T-helper 1 cell treated with Interleukin-12 subunit alpha and Interleukin-12 subunit beta and Interleukin-4 antibody, amounts not matched to agents 30 ng/mL and 1 ng/mL, for 36 hours (primary cell): ENCODE measurements at regions not wholly inside any gene's neighbourhood (a gene's known extent, or its start where the extent isn't known, plus 50 kb on each side); places are given as distances from the start of the nearest gene placed in this dataset.
"Not testable (repeated sequence)": the region's sequence is repeated elsewhere in the genome, so short reads cannot be mapped to it uniquely, and the experiment has no call there.

Source experiments
- intact Hi-C: fragments of 100-400 bp; cut with micrococcal nuclease; formaldehyde crosslinking; loops from one replicate; pipeline ENCODE4 v1.15.1; 2024

GRCh38 chr2:100703213-100703612 lies 116.7 kb upstream of the NPAS2 start:
- intact Hi-C loops = no loop called here

DNA sequence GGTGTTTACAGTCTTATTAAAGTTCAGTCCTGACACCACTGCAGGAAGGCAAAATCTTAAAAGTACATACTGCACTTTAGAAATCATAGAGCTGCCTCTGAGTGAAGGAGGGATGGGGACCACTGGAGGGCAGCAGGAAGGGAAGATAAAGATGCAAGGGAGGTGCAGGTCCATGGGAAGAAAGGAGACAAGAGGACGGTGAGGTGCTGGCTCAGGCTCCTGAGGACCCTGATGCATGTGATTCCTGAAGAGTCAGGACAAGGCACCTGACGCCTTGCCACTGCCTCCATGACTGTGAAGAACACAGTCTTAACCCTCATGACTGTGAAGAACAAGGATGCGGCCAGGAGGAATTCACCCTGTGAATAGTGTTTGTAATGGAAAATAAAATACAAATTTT lies 116.2 kb upstream of the NPAS2 start:
- intact Hi-C loops = no loop called here

DNA sequence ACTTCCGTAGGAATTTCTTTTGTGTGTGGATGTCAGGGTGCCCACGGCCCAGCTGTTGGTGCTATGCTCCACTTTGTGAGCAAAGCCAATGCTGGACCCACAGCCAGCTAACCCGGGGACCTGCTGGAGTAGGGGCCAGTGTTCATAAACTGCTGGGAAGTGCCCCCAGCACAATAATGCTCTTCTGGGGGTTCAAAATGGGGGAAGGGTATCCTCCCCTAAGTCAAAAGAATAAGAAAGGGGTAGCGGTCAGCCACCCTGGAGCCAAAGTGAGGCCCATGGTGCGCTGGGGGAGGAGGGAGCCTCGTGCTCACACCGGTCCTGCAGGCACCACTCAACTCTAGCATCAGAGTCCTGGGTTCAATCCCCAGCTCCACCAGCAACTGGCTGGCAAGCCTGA lies 115.8 kb upstream of the NPAS2 start:
- intact Hi-C loops = no loop called here

- intact Hi-C loops = no loop called here
These were observed 115.2 kb upstream of the NPAS2 start for GRCh38 chr2:100704711-100705110.

DNA sequence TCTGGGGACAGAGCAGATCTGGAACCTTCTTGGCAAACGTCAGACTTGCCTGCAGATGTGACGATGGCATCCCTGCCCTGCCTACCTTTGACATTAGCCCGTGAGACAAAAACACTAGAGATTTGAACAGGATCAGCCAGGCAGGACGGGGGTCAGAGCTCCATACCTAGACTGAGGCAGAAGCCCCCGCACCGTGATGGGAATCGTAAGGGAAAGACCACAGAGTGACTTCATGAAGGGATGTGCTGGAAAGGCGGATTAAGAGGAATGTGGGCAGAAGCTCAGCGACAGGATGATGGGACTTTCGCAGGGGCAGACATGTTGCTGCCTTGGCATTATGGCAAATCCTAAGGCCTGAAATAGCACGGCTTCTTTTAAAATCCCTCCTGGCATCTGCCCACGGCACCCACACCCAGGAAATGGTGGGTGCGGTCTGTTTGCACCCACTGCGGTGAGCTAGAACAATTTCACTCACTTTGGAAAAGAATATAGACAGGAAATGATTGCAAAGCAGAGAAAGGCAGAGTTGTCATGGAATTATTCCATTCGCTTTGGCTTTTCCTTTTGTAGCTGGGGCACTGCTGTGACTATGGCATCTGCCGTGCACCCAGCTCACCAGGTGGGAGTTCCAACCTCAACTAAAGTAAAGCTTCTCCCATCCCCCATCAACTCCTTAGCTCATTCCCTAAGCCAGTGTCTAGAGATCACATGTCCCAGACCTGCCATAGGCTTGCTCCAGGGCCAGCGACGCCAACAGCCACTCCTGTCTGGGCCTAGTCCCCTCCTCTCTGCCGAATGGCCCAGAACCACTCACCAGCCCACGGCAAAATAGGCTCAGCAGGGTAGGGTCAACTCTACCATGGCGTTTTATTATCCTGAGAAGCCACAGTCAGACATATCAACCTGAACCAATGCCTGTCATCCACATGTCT lies 112.7 kb upstream of the NPAS2 start:
- intact Hi-C loops = no loop called here

GRCh38 chr2:100708333-100708732 lies 111.6 kb upstream of the NPAS2 start:
- intact Hi-C loops = no loop called here

DNA sequence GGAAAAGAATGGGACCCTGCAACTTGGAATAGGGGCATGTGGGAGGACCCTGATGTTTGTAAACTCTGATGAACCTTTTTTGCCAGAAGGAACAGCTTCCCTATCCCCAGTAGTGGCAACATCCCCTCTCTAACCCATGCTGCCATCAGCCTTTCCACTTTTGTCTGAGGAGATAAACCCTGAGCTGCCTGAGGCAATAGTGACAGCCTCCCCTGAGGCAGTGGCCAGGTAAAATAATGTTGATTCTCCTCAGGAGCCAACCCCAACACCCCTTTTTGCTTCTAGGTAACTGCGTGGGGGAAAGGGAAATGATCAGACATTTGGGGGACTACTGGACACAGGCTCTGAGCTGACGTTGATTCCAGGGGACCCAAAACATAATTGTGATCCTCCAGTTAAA lies 106.8 kb upstream of the NPAS2 start:
- intact Hi-C loops = no loop called here

GRCh38 chr2:100714396-100715010 lies 105.4 kb upstream of the NPAS2 start:
- intact Hi-C loops = not testable (repeated sequence)

GRCh38 chr2:100715861-100716260 lies 104.1 kb upstream of the NPAS2 start:
- intact Hi-C loops = not testable (repeated sequence)

- intact Hi-C loops = no loop called here
These were observed 103.4 kb upstream of the NPAS2 start for GRCh38 chr2:100716581-100716980.

DNA sequence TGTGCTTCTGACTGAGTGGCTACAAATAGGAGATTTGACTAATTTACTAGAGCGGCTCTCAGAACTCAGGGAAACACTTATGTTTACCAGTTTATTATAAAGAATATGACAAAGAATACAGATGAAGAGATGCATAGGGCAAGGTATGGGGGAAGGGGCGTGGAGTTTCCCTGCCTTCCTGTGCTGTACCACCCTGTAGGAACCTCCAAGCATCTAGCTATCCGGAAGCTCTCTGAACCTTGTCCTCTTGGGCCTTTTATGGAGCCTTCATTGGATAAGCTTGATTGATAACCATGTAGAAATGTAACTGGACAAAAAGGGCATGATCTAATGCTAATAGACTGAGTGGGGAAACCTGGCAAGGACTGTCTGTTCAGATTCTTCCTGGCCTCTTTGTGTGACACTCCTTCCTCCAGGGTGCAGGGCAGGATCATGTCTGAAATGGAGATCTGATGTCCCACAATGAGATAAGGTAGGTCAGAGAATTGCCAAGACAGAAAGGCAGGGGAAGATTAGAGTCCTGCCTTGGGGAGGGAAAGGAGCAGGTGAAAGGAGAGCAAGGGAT lies 101.8 kb upstream of the NPAS2 start:
- intact Hi-C loops = no loop called here

- intact Hi-C loops = no loop called here
These were observed 99.5 kb upstream of the NPAS2 start for GRCh38 chr2:100720445-100720844.

DNA sequence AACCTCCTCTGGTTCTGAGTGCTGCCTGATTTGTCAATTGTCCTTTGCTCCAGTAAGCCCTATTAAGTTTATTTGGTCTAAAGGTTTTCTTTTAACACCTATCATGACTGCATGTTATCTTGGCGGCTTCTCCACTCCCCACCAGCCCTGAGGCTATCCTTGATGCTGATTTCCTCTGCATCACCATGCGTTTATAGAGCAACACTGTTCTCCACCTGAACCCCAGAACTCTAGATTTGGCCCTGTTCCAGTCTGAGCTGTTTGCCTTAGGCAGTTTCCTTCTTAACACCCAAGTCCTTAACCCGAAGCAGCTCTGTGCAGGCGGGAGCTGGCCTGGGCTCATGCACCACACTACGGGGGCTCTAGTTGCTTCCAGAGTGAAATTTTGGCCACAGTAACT lies 98.2 kb upstream of the NPAS2 start:
- intact Hi-C loops = no loop called here

DNA sequence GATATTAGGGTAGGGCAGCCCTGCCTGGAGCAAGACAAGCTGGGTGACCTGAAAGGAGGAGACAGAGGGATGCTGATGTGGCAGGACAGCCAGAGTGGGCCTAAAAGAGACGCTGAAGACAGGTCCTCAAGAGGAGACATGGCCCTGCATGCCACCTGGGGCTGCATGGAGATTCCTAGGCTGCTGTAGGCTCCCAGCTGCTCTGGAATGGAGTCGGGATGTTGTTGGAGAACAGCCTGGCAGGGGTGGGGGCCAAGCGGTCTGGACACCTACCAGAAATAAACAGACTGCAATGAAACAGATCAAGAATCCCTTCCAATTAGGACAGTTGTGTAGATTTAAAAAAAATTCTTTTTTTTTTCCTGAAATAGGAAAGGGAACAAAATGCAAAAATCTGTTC lies 97.8 kb upstream of the NPAS2 start:
- intact Hi-C loops = no loop called here

GRCh38 chr2:100726866-100727265 lies 93.1 kb upstream of the NPAS2 start:
- intact Hi-C loops = no loop called here

DNA sequence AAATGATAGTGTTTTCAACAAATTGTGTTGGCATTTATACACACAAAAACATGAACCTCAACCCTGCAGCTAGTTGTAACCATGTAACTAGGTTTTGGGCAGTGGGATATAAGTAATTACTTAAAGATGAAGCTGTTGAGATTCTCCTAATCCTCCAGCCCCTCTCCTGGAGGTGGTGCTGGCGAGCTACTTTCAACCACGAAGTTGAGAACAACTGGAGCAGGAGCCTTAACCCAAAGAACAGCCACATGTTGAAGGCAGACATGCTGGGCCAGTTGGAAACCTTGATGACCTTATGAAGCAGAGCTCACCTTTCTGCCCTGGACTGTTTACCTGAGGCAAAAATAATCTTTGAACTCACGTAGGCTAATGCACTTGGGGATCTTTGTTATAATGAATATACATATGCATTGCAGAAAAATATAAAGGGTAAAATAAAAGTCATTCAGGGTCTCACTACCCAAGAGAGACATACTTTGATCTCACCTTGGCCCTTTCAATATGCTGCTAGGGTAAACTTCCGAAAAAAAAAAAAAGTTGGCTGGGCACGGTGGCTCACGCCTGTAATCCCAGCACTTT lies 89.6 kb upstream of the NPAS2 start:
- intact Hi-C loops = loop anchor here (1.0 kb wide), 2 partner anchors 120 to 255 kb away; no protein-coding TSS in a partner anchor

DNA sequence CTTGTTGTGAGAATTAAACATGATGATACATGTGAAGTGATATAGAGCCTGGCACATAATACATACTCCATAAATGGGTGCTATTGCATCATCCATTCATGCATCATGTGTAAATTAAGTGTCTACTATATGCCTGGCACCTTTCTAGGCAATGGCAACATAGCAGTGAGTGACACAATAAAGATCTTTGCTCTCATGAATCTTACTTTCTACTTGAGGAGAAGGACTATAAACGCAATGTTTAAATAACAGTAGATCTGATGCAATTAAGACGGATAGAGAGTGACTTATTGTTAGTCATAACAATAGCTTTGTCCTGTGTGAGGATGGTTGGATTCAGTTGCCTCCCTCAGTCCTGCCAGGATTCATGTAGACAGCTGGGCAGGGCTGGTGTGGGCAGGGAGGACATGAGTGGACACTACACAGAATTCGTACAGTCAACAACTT lies 88.4 kb upstream of the NPAS2 start:
- intact Hi-C loops = no loop called here

- intact Hi-C loops = no loop called here
These were observed 86.3 kb upstream of the NPAS2 start for GRCh38 chr2:100733391-100734187.

GRCh38 chr2:100736121-100736915 lies 83.6 kb upstream of the NPAS2 start:
- intact Hi-C loops = no loop called here

DNA sequence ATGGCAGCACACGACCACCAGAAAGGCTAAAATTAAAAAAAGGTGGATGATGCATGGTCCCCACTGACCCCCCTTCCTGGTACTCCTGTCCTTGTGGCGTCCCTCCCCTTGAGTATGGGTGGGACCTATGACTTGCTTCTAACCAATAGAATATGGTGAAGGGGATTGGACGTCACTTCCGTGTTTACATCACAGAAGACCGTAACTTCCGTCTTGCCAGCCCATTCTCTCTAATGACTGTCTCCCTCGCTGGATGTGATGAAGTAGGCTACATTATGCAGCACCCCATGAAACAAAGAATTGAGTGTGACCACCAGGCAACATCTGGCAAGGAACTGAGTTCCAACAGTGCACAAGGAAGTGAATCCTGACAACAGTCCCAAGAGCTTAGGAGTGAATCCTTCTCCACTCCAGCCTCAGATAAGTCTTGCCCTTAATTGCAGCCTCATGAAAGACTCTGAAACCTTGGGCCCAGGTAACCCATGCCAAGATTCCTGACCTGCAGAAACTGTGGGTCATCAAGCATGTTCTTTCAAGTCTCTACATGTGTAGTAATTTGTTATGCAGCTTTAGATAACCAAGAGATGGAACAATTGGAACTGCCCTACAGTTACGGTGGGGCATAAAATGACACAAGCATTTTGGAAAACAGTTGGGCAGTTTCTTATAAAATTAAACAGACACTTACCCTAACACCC lies 80.1 kb upstream of the NPAS2 start:
- intact Hi-C loops = no loop called here
